Astrocyte (in vitro differentiated cells and primary cell): ENCODE measurements at regions not wholly inside any gene's neighbourhood (a gene's known extent, or its start where the extent isn't known, plus 50 kb on each side); places are given as distances from the start of the nearest gene placed in this dataset.
"Not testable (repeated sequence)": the region's sequence is repeated elsewhere in the genome, so short reads cannot be mapped to it uniquely, and the experiment has no call there.

Experiments
- DNase-seq: peaks from one replicate; pipeline ENCODE4 v3.0.0-alpha.2; 2010; ENCODE audit warnings: low read depth
- FAIRE-seq: peaks from 2 replicates; lab custom pipeline; 2011; peaks lifted over from hg19 to GRCh38; lab: Jason Lieb, UNC
- H2AFZ ChIP-seq: 2 replicates; pipeline ENCODE4 v1.6.0; 2012; ENCODE audit warnings: low read depth, low read length, inconsistent platforms
- H3K27ac ChIP-seq: 2 replicates; pipeline ENCODE4 v1.5.1; 2011; ENCODE audit warnings: low read depth, low read length, inconsistent platforms
- H3K27me3 ChIP-seq: 2 replicates; pipeline ENCODE4 v1.6.0; 2011; ENCODE audit warnings: low read length, inconsistent platforms; ENCODE audit not compliant: insufficient read depth
- H3K36me3 ChIP-seq: 2 replicates; pipeline ENCODE4 v1.5.1; 2011; ENCODE audit warnings: low read length, inconsistent platforms; ENCODE audit not compliant: insufficient read depth
- H3K4me1 ChIP-seq: 2 replicates; pipeline ENCODE4 v1.5.1; 2011; ENCODE audit warnings: low read length, inconsistent platforms; ENCODE audit not compliant: insufficient read depth
- H3K4me2 ChIP-seq: 2 replicates; pipeline ENCODE4 v1.6.0; 2012; ENCODE audit warnings: low read length, inconsistent platforms
- H3K4me3 ChIP-seq: 2 replicates; pipeline ENCODE4 v1.5.1; 2011; ENCODE audit warnings: low read depth, mild to moderate bottlenecking, low read length, inconsistent platforms; ENCODE audit not compliant: insufficient read depth
- H3K79me2 ChIP-seq: 2 replicates; pipeline ENCODE4 v1.6.0; 2012; ENCODE audit warnings: mild to moderate bottlenecking, low read length, inconsistent platforms; ENCODE audit not compliant: insufficient read depth
- H3K9ac ChIP-seq: 2 replicates; pipeline ENCODE4 v1.6.0; 2012; ENCODE audit warnings: mild to moderate bottlenecking, low read length, inconsistent platforms
- H3K9me3 ChIP-seq: 2 replicates; pipeline ENCODE4 v1.5.1; 2012; ENCODE audit warnings: low read depth, mild to moderate bottlenecking, low read length, inconsistent platforms; ENCODE audit not compliant: insufficient read depth
- H4K20me1 ChIP-seq: 2 replicates; pipeline ENCODE4 v1.6.0; 2012; ENCODE audit warnings: low read length, inconsistent platforms; ENCODE audit not compliant: insufficient read depth
- H3K27ac Mint-ChIP-seq: one replicate; pipeline ENCODE4 v1.8.0; 2021; ENCODE audit warnings: mild to moderate bottlenecking, mixed read lengths; ENCODE audit not compliant: unreplicated experiment
- H3K27me3 Mint-ChIP-seq: one replicate; pipeline ENCODE4 v1.8.0; 2021; ENCODE audit warnings: low read depth, mixed read lengths; ENCODE audit not compliant: unreplicated experiment
- H3K36me3 Mint-ChIP-seq: one replicate; pipeline ENCODE4 v1.8.0; 2021; ENCODE audit warnings: low read depth, mixed read lengths; ENCODE audit not compliant: unreplicated experiment
- H3K4me1 Mint-ChIP-seq: one replicate; pipeline ENCODE4 v1.8.0; 2021; ENCODE audit warnings: low read depth, mixed read lengths; ENCODE audit not compliant: unreplicated experiment
- H3K4me3 Mint-ChIP-seq: one replicate; pipeline ENCODE4 v1.8.0; 2021; ENCODE audit warnings: mild to moderate bottlenecking, moderate library complexity, mixed read lengths; ENCODE audit not compliant: unreplicated experiment
- H3K9me3 Mint-ChIP-seq: one replicate; pipeline ENCODE4 v1.8.0; 2021; ENCODE audit warnings: mild to moderate bottlenecking, mixed read lengths; ENCODE audit not compliant: unreplicated experiment
- EZH2 ChIP-seq: IDR thresholded peaks from 2 replicates; pipeline ENCODE4 v1.6.1; 2012; ENCODE audit warnings: mild to moderate bottlenecking, low read length, inconsistent platforms; ENCODE audit not compliant: insufficient read depth
- TF ChIP-seq, protein P1 (sequence below): IDR thresholded peaks from 2 replicates; pipeline ENCODE4 v1.5.1; 2011; ENCODE audit warnings: low read depth, mild to moderate bottlenecking, inconsistent platforms, low read length, moderate library complexity; ENCODE audit not compliant: insufficient read depth

DNA sequence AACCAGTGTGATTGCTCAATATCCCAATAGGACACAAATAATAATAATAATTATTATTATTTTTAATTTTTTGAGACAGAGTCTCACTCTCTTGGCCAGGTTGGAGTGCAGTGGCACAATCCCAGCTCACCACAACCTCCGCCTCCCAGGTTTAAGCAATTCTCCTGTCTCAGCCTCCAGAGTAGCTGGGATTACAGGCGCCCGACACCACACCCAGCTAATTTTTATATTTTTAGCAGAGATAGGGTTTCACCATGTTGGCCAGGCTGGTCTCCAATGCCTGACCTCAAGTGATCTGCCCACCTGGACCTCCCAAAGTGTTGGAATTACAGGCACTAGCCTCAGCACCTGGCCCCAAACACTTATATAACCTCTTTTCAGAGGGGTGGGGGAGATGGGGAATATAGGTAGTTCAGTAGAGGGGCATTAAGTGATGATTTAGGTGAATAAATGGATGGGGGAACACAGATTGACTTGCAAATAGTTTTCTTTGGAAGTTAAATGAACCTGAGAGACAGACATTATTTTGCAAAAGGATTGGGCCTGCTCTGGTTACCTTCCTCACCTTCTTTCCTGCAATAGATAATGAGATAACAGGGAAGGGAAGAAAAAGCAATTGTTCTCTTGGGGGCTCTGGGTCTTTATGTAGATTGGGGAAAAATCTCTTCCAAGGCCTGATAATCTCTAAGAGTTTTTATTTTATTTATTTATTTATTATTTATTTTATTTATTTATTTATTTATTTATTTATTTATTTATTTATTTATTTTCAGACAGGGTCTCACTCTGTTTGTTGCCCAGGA lies 57.7 kb downstream of the RESF1 start:
- no peak overlapping the region for H3K4me2 ChIP-seq
- H3K36me3 ChIP-seq: no peaks in the 10 kb centered on the region
- H3K9ac ChIP-seq: no peak overlapping the region
- H3K27me3 ChIP-seq: no peaks in the 10 kb centered on the region
- no peaks in the 10 kb centered on the region for H4K20me1 ChIP-seq
- H3K9me3 Mint-ChIP-seq: no peaks in the 10 kb centered on the region
- no peak overlapping the region for H3K4me3 ChIP-seq
- H3K4me3 Mint-ChIP-seq: no peak overlapping the region
- no peaks in the 10 kb centered on the region for H3K4me1 Mint-ChIP-seq
- no peaks in the 10 kb centered on the region for H3K27me3 Mint-ChIP-seq
- H3K9me3 ChIP-seq: no peaks in the 10 kb centered on the region
- no peaks in the 10 kb centered on the region for H3K36me3 Mint-ChIP-seq
- no peak overlapping the region for H2AFZ ChIP-seq
- no peaks in the 10 kb centered on the region for H3K4me1 ChIP-seq
- no peak for DNase-seq
- no peak overlapping the region for H3K27ac ChIP-seq
- FAIRE-seq: no peak
- no peak for TF ChIP-seq EZH2
- TF ChIP-seq, protein P1, sequence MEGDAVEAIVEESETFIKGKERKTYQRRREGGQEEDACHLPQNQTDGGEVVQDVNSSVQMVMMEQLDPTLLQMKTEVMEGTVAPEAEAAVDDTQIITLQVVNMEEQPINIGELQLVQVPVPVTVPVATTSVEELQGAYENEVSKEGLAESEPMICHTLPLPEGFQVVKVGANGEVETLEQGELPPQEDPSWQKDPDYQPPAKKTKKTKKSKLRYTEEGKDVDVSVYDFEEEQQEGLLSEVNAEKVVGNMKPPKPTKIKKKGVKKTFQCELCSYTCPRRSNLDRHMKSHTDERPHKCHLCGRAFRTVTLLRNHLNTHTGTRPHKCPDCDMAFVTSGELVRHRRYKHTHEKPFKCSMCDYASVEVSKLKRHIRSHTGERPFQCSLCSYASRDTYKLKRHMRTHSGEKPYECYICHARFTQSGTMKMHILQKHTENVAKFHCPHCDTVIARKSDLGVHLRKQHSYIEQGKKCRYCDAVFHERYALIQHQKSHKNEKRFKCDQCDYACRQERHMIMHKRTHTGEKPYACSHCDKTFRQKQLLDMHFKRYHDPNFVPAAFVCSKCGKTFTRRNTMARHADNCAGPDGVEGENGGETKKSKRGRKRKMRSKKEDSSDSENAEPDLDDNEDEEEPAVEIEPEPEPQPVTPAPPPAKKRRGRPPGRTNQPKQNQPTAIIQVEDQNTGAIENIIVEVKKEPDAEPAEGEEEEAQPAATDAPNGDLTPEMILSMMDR: no peak
- H3K27ac Mint-ChIP-seq: no peak overlapping the region
- no peaks in the 10 kb centered on the region for H3K79me2 ChIP-seq

DNA sequence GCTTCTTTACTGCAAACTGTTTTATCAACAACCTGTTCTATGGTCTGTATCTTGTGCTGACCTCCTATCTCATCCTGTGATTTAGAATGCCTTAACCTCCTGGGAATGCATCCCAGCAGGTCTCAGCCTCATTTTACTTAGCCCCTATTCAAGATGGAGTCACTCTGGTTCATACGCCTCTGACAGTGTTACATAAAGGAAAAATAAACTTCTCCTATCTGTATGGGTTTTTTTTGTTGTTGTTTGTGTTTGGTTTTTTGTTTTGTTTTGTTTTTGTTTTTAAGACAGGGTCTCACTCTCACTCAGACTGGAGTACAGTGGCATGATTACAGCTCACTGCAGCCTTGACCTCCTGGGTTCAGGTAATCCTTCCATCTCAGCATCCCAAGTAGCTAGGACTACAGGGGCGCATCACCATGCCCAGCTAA lies 62.1 kb downstream of the RESF1 start:
- no peak for DNase-seq
- Histone ChIP-seq H3K4me3 (no peak overlapping the region), H3K79me2 (no peaks in the 10 kb centered on the region), H3K9me3 (no peaks in the 10 kb centered on the region), H3K4me2 (no peak overlapping the region), H2AFZ (no peak overlapping the region), H3K27me3 (no peaks in the 10 kb centered on the region), H4K20me1 (no peaks in the 10 kb centered on the region), H3K27ac (no peak overlapping the region), H3K36me3 (no peaks in the 10 kb centered on the region), H3K4me1 (no peaks in the 10 kb centered on the region), H3K9ac (no peak overlapping the region)
- H3K27me3 Mint-ChIP-seq: no peaks in the 10 kb centered on the region
- no peak overlapping the region for H3K4me3 Mint-ChIP-seq
- no peak overlapping the region for H3K27ac Mint-ChIP-seq
- no peaks in the 10 kb centered on the region for H3K9me3 Mint-ChIP-seq
- H3K4me1 Mint-ChIP-seq: no peaks in the 10 kb centered on the region
- FAIRE-seq: no peak
- no peaks in the 10 kb centered on the region for H3K36me3 Mint-ChIP-seq
- TF ChIP-seq, protein P1: no peak
- no peak for TF ChIP-seq EZH2

DNA sequence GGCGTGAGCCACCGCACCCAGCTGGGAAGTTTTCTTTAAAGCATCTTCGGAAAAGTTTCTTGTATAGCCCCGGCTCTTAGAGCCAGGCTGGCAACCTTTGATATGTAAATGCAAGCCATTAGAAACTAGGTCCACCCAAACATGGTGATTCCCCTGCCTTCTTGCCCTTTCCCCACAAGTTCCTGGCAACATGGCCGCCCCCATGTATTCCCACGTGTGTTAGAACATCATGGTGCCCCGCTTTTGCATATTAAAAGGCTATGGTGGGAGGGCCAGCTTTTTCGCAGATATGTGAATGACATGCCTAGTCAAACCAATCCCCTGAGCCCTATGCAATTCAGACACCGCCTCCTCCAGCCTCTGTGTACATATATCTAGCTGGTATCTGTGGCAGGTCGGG lies 63.2 kb downstream of the RESF1 start:
- not testable (repeated sequence) for FAIRE-seq

DNA sequence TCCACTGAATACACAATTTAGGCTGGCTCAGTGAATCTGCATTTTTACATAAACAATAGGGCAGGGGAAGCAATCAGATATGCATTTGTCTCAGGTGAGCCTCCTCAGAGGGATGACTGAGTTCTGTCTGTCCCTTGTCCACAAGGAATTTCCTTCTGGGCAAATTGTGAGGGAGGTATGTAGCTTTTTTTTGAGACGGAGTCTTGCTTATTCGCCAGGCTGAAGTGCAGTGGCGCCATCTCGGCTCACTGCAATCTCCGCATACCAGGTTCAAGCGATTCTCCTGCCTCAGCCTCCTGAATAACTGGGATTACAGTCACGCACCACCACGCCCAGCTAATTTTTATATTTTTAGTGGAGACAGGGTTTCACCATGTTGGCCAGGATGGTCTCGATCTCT lies 64.6 kb downstream of the RESF1 start:
- not testable (repeated sequence) for H3K4me1 Mint-ChIP-seq, H3K4me1 ChIP-seq, H3K36me3 Mint-ChIP-seq, H3K4me3 ChIP-seq, H3K27ac Mint-ChIP-seq, H3K4me3 Mint-ChIP-seq, H3K4me2 ChIP-seq, H2AFZ ChIP-seq, H3K36me3 ChIP-seq, FAIRE-seq, H3K27me3 ChIP-seq, H3K9me3 ChIP-seq, H3K79me2 ChIP-seq, H3K9me3 Mint-ChIP-seq, H3K9ac ChIP-seq, DNase-seq, H4K20me1 ChIP-seq, H3K27me3 Mint-ChIP-seq, H3K27ac ChIP-seq

More for the DNA sequence above, 63.2 kb downstream of the RESF1 start:
- not testable (repeated sequence) for H3K4me3 ChIP-seq, H3K27ac Mint-ChIP-seq, H3K4me1 Mint-ChIP-seq, H3K4me3 Mint-ChIP-seq, H3K9me3 Mint-ChIP-seq, H3K36me3 ChIP-seq, H3K36me3 Mint-ChIP-seq, DNase-seq, H3K79me2 ChIP-seq, H3K4me2 ChIP-seq, H3K27me3 Mint-ChIP-seq, H3K27ac ChIP-seq, H2AFZ ChIP-seq, H3K27me3 ChIP-seq, H3K4me1 ChIP-seq, H3K9me3 ChIP-seq, H3K9ac ChIP-seq, H4K20me1 ChIP-seq
